ENCODE measurements at regions not wholly inside any gene's neighbourhood (a gene's known extent, or its start where the extent isn't known, plus 50 kb on each side); places are given as distances from the start of the nearest gene placed in this dataset.

- DNase-seq (ENCODE audit: low read depth in 4 of 4, low spot score in 3 of 4): no peak
These were observed 579.0 kb downstream of the EPHA7 start for GRCh38 chr6:92840246-92840930.

DNA sequence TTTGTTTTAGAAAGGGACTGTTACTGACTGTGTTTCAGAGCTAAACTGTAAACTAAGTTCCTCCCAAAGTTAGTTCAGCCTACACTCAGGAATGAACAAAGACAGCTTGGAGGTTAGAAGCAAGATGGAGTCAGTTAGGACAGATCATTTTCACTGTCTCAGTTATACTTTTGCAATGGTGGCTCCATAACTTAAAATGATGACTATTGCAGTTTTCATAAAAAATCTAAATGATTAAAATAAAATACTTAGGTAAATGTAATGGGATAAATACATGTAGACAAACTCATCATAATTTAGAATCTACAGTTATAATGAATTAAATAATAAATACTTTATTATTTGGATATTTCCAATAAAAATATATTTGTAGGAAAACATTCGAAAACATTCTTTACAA lies 590.6 kb downstream of the EPHA7 start:
- no peak for DNase-seq (ENCODE audit: low read depth in 4 of 4, low spot score in 3 of 4)

DNA sequence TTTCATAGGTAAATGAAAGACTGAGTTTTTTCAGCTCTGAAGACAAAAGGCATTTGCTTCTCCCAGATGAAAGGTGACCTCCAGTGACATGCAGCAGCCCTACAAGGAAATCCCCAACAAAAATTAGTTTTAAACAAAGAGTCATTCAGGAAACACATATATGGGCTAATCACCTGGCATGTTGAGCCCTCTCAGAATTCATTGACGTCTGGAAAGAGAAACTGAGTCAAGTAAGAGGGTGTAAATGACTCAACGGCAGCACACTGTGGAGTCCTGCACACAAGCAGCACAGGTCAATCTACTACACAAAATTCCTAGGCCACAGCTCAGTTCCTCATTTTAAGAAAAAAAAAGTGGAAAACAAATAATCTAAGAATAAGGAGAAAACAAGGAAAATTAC lies 592.3 kb downstream of the EPHA7 start:
- no peak for DNase-seq (ENCODE audit: low read depth in 4 of 4, low spot score in 3 of 4)

- no peak for DNase-seq (ENCODE audit: low read depth in 4 of 4, low spot score in 3 of 4)
These were observed 592.7 kb downstream of the EPHA7 start for GRCh38 chr6:92826633-92827032.

GRCh38 chr6:92822222-92822621 lies 597.1 kb downstream of the EPHA7 start:
- no peak for DNase-seq (ENCODE audit: low read depth in 4 of 4, low spot score in 3 of 4)

DNA sequence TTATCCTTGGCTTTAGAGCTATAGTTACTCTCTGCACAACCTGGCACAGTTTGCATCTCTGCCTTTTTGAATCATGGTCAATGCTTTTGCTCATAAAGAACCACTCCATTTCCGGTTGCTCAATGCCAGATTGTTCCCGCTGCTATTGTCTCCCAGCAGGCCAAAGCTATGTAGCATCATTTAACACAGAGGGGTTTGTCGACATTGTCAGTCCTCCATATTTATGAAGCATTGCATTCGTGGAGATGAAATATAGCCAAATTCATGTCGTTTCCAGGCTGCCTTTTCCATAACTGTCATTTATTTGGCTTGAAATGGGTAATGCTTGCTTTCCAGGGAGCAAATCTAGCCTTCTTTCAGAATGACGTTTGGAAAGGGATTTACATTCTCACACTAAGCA lies 598.8 kb downstream of the EPHA7 start:
- no peak for DNase-seq (ENCODE audit: low read depth in 4 of 4, low spot score in 3 of 4)

DNA sequence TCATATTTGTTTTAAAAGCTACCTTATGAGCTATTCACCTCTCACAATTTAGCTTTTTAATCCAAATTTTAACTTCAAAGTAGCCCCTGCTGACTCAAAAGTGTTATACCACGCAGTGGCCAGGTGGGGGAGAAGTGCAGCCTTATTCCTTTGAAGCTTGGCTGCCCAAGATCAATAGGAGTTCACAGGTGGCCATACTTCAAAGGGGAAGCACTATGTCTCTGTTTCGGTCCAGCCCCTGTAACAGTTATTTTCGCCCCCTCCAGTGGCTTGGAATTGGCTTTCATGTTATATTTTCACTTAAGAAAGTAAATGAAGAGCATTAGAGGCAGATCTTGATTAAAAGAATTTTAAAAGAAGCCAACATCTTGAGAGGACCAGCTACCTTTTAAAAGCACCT lies 608.4 kb downstream of the EPHA7 start:
- DNase-seq (ENCODE audit: low read depth in 4 of 4, low spot score in 3 of 4): peak; percentile 10 to 24 (median 16)

- DNase-seq (ENCODE audit: low read depth in 4 of 4, low spot score in 3 of 4): no peak
These were observed 613.1 kb downstream of the EPHA7 start for GRCh38 chr6:92806254-92806653.

DNA sequence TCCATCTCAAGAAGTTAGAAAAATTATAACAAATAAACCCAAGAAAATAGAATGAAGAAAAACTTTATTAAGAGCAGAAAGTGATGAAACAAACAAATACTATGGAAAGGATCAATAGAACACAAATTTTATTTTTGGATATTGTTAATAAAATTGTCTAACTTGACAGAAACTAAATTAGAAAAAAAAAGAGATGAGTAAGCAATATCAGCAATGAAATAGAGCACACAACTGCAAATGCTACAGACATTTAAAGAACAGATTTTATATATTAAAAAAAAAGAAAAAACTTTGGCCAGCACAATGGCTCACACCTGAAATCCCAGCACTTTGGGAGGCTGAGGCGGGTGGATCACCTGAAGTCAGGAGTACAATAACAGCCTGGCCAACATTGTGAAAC lies 628.0 kb downstream of the EPHA7 start:
- DNase-seq (ENCODE audit: low read depth in 4 of 4, low spot score in 3 of 4): no peak

DNA sequence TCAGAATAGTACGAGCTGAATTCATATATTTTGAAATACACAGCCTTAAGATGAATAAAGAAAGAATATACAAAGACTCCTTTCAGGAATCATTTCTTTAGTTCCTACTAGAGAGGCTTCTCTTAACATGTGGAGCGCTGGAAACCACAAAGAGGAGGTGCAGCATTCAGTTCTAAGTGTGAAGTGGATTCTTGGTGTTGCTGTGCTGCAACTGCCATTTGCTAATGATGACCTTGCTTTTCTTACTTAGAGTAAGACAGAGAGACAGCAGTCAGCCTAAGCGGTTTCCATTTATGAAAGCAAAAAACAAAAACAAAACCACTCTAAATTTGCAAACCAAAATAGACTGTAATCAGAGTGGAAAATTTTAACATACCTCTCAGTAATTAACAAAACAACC lies 629.0 kb downstream of the EPHA7 start:
- DNase-seq (ENCODE audit: low read depth in 4 of 4, low spot score in 3 of 4): no peak

DNA sequence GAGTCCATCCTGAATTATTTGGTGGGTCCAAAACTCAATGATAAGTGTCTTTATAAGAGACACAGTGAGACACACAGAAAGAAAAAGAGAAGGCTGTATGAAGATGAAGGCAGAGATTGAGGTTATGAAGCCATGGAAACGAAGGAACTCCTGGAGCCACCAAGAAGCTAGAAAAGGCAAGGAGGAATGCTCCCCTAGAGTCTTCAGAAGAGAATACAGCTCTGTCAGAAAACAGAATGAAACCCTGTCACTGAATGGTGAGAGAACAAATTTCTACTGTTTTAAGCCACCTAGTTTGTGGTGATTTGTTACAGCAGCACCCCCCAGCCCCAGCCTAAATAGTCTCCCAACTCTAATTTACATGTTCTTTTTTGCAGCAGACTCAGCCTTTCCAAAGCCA lies 635.1 kb downstream of the EPHA7 start:
- no peak for DNase-seq (ENCODE audit: low read depth in 4 of 4, low spot score in 3 of 4)

DNA sequence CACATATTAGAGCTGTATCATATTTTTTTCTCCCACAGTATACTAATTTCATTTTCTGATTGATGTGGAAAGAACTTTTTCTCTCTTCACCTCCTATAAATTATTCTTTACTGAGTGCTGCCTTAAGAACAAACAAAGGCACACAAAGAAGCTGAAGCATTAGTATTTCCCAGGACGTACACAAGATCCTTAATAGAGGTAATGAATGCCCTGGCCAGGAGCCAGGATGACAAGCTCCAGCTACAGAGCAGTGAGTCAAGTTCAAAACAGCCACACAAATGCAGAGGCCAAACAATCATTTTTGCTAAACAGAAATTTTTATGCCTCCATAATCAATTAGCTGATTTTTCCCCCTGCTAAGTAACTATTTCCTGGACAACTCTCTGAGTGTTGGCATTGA lies 639.6 kb downstream of the EPHA7 start:
- peak in 2 of 4 donors; percentile 10 to 14 for DNase-seq (ENCODE audit: low read depth in 4 of 4, low spot score in 3 of 4)

- peak in 1 of 4 donors; percentile 29 for DNase-seq (ENCODE audit: low read depth in 4 of 4, low spot score in 3 of 4)
These were observed 642.1 kb downstream of the EPHA7 start for GRCh38 chr6:92777146-92777740.

DNA sequence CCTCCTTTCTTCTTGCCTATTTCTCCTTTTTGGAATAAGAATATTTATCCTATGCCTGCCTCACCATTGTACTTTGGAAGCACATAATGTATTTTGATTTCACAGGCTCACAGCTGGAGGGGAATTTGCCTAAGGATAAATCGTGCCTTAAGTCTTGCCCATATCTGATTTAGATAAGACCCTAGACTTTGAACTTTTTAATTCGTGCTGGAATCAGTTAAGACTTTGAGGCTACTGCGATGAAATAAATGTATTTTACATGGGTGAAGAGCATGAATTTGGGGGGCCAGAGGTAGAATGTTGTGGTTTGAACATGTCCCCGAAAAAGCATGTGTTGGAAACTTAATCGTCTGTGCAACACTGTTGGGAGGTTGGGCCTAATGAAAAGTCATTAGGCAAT lies 648.8 kb downstream of the EPHA7 start:
- DNase-seq (ENCODE audit: low read depth in 4 of 4, low spot score in 3 of 4): no peak

DNA sequence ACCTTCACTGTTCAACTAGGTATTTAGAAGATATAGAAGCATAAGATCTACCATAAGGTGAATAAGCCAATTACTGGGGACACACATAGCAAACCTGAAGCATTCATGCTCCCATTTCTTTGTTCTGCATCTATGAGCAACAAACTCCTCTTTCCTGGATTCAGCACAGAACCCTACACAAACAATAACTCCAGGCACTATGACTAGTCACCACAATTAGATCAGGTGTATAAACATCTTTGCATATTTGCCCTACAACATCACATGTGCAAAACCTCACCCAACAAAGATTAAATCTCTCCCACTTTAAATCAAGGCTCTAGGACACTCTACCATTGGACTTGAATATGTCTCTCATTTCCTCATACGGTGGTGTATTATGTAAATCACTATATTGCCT lies 652.3 kb downstream of the EPHA7 start:
- DNase-seq (ENCODE audit: low read depth in 4 of 4, low spot score in 3 of 4): no peak

DNA sequence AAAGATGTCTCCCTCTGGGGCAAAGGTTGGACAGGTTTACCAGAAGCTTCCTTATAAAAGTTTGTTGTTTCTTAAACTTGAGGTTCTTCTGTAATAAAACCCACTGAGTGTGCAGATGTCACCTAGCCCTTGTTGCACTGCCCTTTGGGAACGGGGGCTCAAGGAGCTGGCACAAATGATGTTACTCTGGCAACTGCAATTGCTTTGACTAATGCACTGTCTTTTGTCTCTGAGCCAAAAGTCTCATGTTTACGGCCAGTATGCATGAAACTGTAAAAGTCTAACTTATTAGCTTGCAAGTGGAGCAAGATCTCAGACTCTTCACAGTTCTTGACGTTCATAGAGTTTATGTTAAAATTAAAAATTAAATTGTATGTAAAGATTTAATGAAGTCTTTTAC lies 655.7 kb downstream of the EPHA7 start:
- DNase-seq (ENCODE audit: low read depth in 4 of 4, low spot score in 3 of 4): no peak

DNA sequence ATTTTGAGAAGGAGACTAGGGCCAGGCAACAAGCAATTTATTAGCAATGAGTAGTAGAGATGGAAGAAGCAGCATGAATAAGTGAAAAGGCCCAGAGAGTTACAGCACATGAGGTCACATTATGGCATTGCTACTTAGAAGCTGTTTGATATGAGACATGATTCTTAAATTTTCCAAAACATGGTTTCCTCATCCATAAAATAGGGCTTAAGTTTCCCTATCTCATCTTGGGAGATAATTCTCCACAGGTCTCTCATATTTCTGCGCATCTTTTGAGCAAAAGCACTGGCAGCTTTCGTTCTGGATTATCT lies 656.1 kb downstream of the EPHA7 start:
- peak in 1 of 4 donors; percentile 8 for DNase-seq (ENCODE audit: low read depth in 4 of 4, low spot score in 3 of 4)

DNA sequence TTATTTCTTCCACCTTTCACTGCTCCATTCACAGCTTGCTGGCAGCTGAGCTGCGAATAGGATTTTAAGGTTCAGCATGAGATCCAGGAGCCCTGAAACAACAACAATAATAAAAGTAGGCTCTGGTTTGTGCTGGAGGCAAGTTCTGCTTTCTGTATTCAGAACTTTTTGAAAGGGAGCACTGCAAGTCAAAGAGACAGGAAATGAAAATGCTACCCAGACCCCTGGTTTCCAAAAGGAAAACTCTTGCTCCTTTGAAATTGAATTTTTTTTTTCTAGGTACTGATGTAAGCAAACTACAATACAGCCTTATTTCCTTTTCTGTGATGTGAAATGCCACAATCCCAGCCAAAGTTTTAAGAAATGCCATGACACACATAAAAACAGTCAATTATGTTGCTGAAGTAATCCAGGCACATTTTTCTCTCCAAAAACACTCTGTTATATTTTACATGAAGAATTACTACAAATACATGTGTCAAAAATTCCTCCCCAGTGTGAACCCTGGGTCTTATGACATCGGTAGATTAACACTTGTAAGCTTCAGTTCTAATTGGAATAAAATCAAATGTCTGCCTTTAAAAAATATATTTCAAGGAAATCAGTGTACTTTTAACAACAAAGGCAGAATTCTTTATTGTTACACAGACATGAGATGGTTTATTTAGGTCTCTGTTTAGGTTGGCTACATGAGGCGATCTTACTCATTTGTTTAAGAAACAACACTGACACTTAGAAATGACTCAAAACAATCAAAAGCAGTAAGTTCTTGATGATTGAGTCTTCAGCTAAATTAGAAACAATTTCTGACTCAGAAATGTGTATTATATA lies 656.7 kb downstream of the EPHA7 start:
- peak; percentile 27 to 50 (median 34) for DNase-seq (ENCODE audit: low read depth in 4 of 4, low spot score in 3 of 4)

GRCh38 chr6:92759178-92759577 lies 660.2 kb downstream of the EPHA7 start:
- no peak for DNase-seq (ENCODE audit: low read depth in 4 of 4, low spot score in 3 of 4)

DNA sequence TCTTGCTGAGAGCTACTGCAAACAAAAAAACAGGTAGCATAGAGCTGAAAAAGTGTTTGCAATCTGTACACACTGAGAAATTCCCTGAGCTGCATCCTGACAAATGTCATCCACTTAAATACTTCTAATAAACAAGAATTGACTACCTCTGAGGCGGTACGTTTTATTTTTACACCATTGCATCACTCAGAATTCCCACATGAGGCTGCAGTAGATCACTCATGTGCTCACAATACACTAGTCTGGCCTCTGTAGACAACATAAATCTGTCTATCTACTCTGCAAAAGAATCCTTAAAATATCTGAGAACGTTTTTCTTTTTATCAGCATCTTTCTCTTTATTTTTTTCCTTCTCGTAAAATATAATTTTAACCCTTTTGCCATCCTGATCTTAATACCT lies 661.4 kb downstream of the EPHA7 start:
- DNase-seq (ENCODE audit: low read depth in 4 of 4, low spot score in 3 of 4): no peak

DNA sequence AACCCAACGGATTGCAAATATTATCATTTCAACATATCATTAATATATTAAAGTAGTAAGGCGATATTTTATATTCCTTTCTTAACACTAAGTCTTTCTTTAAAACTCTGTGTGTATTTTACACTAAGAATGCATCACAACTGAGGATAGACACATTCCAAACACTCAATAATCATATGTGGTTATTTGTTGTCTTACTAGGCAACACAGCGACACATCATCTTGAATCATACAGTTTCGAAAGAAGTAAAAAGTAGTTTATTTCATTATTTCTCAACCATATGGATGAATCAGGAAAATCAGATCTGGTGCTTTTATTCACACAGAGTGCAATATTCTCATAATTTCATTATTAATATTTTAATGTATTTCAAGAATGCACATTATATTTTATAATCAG lies 662.4 kb downstream of the EPHA7 start:
- no peak for DNase-seq (ENCODE audit: low read depth in 4 of 4, low spot score in 3 of 4)

- no peak for DNase-seq (ENCODE audit: low read depth in 4 of 4, low spot score in 3 of 4)
These were observed 665.4 kb downstream of the EPHA7 start for GRCh38 chr6:92753956-92754355.
